BE2C (cell line): ENCODE measurements at regions not wholly inside any gene's neighbourhood (a gene's known extent, or its start where the extent isn't known, plus 50 kb on each side); places are given as distances from the start of the nearest gene placed in this dataset.

ENCODE experiments used
- DNase-seq: peaks from one replicate; pipeline ENCODE4 v3.0.0-alpha.2; 2020
- H3K27me3 ChIP-seq: fragments of 250-450 bp; sonication (Bioruptor Pico); 2 replicates; pipeline ENCODE4 v1.5.1; 2020; ENCODE audit warnings: mild to moderate bottlenecking
- H3K36me3 ChIP-seq: fragments of 250-450 bp; sonication (Bioruptor Pico); 2 replicates; pipeline ENCODE4 v1.5.1; 2020; ENCODE audit warnings: mild to moderate bottlenecking
- H3K4me1 ChIP-seq: fragments of 250-450 bp; sonication (Bioruptor Pico); 2 replicates; pipeline ENCODE4 v1.5.1; 2020
- H3K4me3 ChIP-seq: 2 replicates; pipeline ENCODE4 v1.5.1; 2011; ENCODE audit warnings: low read depth, low read length
- H3K9me3 ChIP-seq: fragments of 250-450 bp; sonication (Bioruptor Pico); 2 replicates; pipeline ENCODE4 v1.5.1; 2020
- TF ChIP-seq, protein P1 (sequence below): IDR thresholded peaks from 2 replicates; pipeline ENCODE4 v1.5.1; 2012; ENCODE audit warnings: mild to moderate bottlenecking, low read depth, low read length

DNA sequence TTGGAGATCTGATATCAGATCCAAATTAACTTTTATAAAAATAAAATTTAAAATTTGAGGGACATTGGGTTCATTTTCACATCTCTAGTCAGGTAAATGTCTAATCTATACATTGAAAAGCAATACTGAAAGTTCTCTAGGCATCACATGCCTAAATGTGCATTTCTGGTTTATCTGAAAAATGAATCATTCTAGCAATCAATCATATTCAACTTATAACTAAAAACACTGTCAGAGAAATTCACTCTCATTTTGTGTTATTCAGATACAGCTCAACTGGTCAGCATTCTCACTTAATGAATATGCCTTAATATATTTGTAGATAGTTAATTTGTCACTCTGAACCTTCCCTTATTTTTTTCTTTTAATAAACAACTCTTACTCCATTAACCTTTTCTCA, 243.2 kb downstream of the CASP12 start:
- TF ChIP-seq, protein P1, sequence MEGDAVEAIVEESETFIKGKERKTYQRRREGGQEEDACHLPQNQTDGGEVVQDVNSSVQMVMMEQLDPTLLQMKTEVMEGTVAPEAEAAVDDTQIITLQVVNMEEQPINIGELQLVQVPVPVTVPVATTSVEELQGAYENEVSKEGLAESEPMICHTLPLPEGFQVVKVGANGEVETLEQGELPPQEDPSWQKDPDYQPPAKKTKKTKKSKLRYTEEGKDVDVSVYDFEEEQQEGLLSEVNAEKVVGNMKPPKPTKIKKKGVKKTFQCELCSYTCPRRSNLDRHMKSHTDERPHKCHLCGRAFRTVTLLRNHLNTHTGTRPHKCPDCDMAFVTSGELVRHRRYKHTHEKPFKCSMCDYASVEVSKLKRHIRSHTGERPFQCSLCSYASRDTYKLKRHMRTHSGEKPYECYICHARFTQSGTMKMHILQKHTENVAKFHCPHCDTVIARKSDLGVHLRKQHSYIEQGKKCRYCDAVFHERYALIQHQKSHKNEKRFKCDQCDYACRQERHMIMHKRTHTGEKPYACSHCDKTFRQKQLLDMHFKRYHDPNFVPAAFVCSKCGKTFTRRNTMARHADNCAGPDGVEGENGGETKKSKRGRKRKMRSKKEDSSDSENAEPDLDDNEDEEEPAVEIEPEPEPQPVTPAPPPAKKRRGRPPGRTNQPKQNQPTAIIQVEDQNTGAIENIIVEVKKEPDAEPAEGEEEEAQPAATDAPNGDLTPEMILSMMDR = no peak
- no peaks in the 10 kb centered on the region for H3K9me3 ChIP-seq
- H3K27me3 ChIP-seq = no peaks in the 10 kb centered on the region
- H3K4me3 ChIP-seq = no peak overlapping the region
- H3K4me1 ChIP-seq = peaks cover 8% of the 10 kb centered on the region
- DNase-seq = no peak
- H3K36me3 ChIP-seq = no peaks in the 10 kb centered on the region

DNA sequence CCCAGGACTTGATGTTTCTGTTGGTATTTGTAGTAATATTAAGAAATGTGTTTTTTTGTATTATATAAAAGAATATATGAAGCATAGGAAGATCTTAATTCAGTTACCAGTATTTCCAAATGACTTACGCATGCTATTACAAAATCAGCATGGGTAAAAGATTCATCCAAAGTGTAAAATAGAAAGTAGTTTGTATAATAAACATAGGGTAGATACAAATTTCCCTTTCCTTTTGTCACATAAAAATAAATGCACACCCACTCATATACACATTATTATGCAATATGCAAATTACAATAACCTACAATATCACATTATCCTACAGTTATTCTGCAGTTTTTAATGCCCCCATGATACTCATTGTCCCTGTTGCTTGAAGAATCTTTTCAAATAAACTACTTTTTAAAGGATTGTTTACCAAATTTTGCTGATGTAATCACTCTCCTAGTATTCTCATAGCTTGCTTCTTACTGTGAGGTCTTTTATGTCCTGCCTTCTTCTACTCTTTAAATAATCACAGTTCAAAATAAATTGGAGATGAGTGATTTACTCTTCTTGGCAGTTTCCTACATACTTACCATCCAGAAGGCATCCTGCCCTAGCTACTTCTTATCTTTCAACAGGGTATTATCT, 244.0 kb downstream of the CASP12 start:
- no peaks in the 10 kb centered on the region for H3K36me3 ChIP-seq

DNA sequence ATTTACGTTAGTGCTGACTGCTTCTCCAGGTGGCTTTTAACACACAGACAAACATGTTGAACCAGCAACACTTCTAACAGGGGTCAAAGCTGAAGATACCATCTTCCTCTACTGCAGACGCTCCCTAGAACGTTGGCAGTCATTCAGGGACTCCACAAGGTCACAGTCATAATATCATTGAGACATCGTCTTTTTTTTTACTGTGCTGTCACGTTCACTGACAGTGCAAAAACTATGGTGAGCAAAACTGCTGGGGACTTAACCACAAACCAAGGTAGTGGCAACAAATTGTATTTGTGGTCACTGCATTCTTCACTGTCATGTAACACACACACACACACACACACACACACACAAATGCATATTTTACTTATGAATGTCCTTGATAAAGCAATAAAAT, 244.9 kb downstream of the CASP12 start:
- H3K4me1 ChIP-seq = peaks cover 8% of the 10 kb centered on the region
- no peaks in the 10 kb centered on the region for H3K9me3 ChIP-seq
- TF ChIP-seq, protein P1 = no peak
- peak; percentile 37 for DNase-seq
- H3K36me3 ChIP-seq = no peaks in the 10 kb centered on the region
- peak overlapping the region; percentile 25 for H3K4me3 ChIP-seq
- H3K27me3 ChIP-seq = no peaks in the 10 kb centered on the region

More for the DNA sequence above, 244.0 kb downstream of the CASP12 start:
- peaks cover 8% of the 10 kb centered on the region for H3K4me1 ChIP-seq
- no peaks in the 10 kb centered on the region for H3K9me3 ChIP-seq
- no peak overlapping the region for H3K4me3 ChIP-seq
- no peaks in the 10 kb centered on the region for H3K27me3 ChIP-seq
- TF ChIP-seq, protein P1 = no peak
- DNase-seq = no peak

DNA sequence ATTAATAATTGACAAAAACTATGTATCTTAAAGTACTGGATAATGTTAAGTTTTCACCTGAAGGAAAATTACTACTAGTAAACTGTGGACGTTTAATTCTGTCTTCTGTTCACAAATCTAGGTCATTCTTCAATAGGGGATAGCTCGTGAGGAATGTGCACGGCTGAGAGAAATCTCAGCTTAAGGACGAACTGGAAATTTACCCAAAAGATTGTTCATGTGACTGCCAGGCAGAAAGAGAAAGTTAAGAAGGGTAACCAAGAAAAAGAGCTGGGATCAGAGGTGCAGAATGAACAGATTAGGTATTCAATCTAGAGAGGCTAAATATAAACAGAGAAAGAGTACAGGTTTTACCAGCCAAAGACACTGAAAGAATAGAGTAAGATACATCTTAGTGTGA, 245.3 kb downstream of the CASP12 start:
- DNase-seq = no peak
- peaks cover 8% of the 10 kb centered on the region for H3K4me1 ChIP-seq
- H3K27me3 ChIP-seq = no peaks in the 10 kb centered on the region
- H3K4me3 ChIP-seq = peak overlapping the region; percentile 25
- H3K9me3 ChIP-seq = no peaks in the 10 kb centered on the region
- no peaks in the 10 kb centered on the region for H3K36me3 ChIP-seq
- TF ChIP-seq, protein P1 = no peak

DNA sequence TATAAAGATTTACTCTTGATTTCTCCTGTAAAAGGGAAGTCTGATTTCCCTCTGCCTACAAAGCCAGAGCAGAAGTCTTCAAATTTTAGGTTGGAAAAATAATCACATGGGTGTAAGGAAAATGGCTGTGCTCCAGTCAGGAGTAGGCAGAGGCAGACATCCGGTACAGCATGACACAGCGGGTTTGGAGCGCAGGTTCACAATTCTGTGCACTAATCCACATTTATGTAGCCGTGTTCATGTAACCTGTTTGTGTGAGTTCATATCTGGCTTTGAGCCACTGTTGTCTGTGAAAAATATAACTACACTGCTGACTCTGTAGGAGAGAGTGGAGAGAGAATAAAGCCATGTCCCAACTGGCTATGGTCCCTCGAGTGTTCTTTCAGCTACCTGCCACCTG, 248.0 kb downstream of the CASP12 start:
- H3K4me1 ChIP-seq = peaks cover 3% of the 10 kb centered on the region; the same call in 1 of the 2 replicates
- H3K36me3 ChIP-seq = no peaks in the 10 kb centered on the region
- TF ChIP-seq, protein P1 = no peak
- no peaks in the 10 kb centered on the region for H3K27me3 ChIP-seq
- no peak for DNase-seq
- H3K9me3 ChIP-seq = no peaks in the 10 kb centered on the region
- H3K4me3 ChIP-seq = no peak overlapping the region

DNA sequence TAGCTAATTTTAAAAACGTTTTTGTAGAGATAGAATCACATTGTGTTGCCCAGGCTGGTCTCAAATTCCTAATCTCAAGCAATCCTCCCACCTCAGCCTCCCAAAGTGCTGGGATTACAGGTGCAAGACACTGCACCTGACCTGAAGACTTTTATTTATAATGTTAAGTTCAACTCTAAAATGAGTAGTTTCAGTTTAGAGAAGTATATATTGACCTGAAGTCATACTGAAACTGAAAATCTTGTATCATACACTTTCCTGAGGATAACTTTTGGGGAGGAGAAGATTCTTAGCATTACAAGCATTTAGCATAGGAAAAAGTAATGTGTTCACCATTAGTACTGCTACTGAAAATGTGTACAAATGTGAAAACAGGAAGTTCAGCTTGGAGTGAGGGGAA, 249.3 kb downstream of the CASP12 start:
- Histone ChIP-seq H3K27me3 (no peaks in the 10 kb centered on the region), H3K9me3 (no peaks in the 10 kb centered on the region), H3K36me3 (no peaks in the 10 kb centered on the region), H3K4me3 (no peak overlapping the region), H3K4me1 (peaks cover 3% of the 10 kb centered on the region; the same call in 1 of the 2 replicates)
- TF ChIP-seq, protein P1 = no peak
- DNase-seq = no peak
